GM13977 (cell line): ENCODE measurements at regions not wholly inside any gene's neighbourhood (a gene's known extent, or its start where the extent isn't known, plus 50 kb on each side); places are given as distances from the start of the nearest gene placed in this dataset.
A peak's percentile ranks its signal among the peaks of the same experiment; 100 is the strongest.

Experiments used
- DNase-seq: peaks from one replicate; pipeline ENCODE4 v3.0.0; 2012; ENCODE audit warnings: low spot score
- in situ Hi-C: fragments of 300-500 bp; cut with MboI; formaldehyde crosslinking; loops from one replicate; pipeline ENCODE4 v1.12.0; 2022; ENCODE audit warnings: low sequenced_read_pairs, low pct_unique_long_range_greater_than_20kb, mixed read lengths, inconsistent platforms; ENCODE audit not compliant: unreplicated experiment
- TF ChIP-seq, protein P1 (sequence below): IDR thresholded peaks from 2 replicates; pipeline ENCODE4 v1.5.1; 2012; ENCODE audit warnings: mild to moderate bottlenecking, control low read depth; ENCODE audit not compliant: insufficient read depth; ENCODE audit errors: extremely low read depth, missing control alignments

DNA sequence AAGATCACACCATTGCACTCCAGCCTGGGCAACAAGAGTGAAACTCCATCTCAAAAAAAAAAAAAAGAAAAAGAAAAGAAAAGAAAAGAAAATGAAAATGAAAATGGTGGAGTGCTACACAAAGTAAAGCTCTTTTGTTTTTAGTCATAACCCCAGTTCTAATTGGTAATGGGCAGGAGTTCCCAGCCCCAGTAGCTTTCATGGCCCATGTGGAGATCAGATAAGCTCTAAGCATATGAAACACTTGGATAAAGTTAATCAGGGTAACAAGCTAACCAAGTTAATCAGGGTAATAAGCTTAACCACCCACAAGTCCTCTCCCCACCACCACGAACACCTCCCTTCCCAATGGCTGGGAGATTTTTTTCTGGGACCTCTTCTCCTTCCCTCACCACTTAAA is 240.8 kb downstream of the BCL11A start:
- TF ChIP-seq, protein P1, sequence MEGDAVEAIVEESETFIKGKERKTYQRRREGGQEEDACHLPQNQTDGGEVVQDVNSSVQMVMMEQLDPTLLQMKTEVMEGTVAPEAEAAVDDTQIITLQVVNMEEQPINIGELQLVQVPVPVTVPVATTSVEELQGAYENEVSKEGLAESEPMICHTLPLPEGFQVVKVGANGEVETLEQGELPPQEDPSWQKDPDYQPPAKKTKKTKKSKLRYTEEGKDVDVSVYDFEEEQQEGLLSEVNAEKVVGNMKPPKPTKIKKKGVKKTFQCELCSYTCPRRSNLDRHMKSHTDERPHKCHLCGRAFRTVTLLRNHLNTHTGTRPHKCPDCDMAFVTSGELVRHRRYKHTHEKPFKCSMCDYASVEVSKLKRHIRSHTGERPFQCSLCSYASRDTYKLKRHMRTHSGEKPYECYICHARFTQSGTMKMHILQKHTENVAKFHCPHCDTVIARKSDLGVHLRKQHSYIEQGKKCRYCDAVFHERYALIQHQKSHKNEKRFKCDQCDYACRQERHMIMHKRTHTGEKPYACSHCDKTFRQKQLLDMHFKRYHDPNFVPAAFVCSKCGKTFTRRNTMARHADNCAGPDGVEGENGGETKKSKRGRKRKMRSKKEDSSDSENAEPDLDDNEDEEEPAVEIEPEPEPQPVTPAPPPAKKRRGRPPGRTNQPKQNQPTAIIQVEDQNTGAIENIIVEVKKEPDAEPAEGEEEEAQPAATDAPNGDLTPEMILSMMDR = no peak
- in situ Hi-C loops = no loop called here
- DNase-seq = peak; percentile 68

DNA sequence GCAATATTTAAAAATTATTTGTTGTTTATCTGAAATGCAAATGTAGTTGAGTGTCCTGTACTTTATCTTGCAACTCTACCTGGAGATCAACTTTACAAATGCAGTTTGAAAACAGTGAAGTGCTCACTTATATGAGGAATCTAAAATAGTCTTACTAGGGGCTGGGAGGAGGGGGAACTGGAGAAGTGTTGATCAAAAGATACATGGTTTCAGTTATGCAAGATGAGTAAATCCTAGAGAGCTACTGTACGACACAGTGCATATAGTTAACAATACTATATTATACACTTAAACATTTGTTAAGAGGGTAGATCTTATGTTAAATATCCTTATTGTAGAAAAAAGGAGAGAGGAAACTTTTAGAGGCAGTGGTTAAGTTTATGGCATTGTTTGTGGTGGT is 241.9 kb downstream of the BCL11A start:
- TF ChIP-seq, protein P1 = no peak
- DNase-seq = peak; percentile 46
- in situ Hi-C loops = no loop called here

DNA sequence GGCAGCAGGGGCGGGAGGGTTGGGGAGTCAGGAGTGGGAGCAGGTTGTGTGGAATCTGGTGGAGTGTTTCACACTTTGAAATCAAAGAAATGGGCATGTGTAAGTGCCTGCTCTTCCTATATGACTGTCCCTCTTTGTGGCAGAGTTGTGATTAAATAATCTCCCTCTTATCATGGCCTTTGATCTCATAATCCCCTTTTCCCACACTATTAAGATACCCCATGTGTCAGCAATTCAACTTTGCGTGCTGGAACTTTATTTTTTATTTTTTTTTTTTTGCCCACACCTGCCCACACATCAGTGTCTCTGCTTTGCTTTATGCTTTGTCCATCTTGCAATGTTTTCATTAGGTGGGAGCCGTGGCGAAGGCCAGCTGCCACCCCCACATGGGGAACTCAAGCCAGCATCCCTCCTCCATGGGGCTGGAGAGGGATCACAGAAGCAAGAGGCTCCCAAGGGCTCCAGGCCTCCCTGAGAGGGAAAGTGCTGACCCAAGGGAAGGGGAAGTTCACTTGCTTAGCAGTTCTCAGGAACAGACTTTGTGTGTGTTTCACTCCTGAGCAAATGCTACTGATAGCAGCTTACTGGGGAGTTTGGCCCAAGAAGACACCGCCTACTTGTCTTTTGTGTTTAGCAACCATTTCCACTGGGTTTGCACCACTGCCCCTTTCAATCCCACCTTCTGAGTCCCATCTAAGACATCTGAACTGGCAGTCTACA is 243.4 kb downstream of the BCL11A start:
- in situ Hi-C loops = no loop called here
- TF ChIP-seq, protein P1 = no peak
- DNase-seq = no peak

DNA sequence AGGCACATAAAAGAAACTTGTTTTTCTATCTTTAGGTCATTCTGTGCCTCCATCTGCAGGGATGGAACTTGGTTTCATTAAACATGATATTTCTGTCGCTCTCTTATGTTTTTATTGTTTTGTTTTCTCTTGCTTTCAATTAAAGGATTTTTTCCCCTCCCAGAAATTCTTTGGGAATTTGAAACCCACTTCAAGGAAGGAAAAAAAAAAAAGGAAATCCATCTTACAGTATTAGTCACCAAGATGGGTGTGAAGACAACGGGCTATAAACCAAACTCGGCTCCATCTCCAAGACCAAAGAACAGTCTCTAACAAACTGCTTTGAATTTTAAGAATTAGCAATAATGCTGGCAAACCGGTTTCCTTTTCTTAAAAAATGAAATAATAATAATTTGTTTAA is 244.1 kb downstream of the BCL11A start:
- no peak for DNase-seq
- in situ Hi-C loops = no loop called here
- TF ChIP-seq, protein P1 = no peak

DNA sequence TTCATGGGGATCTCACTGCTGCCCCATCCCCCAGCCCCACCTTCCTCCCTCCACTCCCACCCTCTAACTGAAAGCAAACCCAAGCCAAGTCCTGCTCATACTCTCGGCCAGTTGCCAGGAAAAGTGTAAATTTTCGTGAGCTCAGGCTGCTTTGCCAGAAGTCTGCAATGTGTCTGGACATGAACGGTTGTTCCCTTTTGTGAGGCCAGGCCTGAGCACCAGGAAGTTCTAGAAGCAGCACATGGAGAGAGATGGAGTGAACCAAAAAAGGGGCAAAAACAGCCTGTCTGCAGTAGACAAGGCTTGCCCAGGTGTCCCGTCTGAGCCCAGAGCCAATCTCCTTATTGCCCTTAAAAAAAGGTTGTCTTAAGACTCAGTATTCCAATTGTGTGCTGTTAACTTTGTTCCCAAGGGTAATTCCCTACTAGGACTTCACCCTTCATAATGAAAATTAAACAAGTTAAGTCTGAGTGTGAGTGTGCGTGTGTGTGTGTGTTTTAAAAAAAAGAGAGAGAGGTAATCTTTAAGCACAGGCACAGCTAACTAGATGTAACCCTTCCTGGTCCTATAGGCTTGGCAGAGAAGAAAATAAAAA is 247.1 kb downstream of the BCL11A start:
- TF ChIP-seq, protein P1 = no peak
- in situ Hi-C loops = no loop called here
- DNase-seq = no peak

DNA sequence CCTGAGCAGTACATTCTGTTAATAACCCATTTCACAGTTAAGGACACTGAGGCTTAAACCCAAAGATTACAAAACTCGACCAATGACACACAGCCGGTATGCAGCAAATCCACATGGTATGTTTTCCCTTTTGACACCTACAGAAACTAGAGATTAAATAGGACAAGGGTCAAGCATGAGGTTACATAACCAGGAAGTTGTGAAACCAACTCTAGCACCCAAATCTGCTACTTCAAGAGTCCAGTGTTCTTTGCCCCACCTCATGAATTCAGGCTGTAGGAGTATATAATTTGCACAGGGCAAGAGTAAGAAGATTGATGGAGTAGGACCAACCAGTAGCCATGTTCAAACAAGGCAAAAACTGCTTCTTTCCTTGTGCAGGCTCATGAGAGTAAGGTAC is 249.8 kb downstream of the BCL11A start:
- in situ Hi-C loops = no loop called here
- DNase-seq = no peak
- TF ChIP-seq, protein P1 = no peak
